Keratinocyte (primary cell): ENCODE measurements at regions not wholly inside any gene's neighbourhood (a gene's known extent, or its start where the extent isn't known, plus 50 kb on each side); places are given as distances from the start of the nearest gene placed in this dataset.

Experiments used
- DNase-seq: peaks from one replicate; pipeline ENCODE4 v3.0.0-alpha.2; 2011; ENCODE audit warnings: low read depth, missing footprints, low spot score
- FAIRE-seq: peaks from 2 replicates; lab custom pipeline; 2011; peaks lifted over from hg19 to GRCh38; lab: Jason Lieb, UNC
- H2AFZ ChIP-seq: 2 replicates; pipeline ENCODE4 v1.6.0; 2012; ENCODE audit warnings: low read length, control low read depth, inconsistent platforms; ENCODE audit not compliant: control insufficient read depth
- H3K27ac ChIP-seq: 2 replicates; pipeline ENCODE4 v1.5.1; 2011; ENCODE audit warnings: low read length; ENCODE audit not compliant: control insufficient read depth, insufficient read depth
- H3K27me3 ChIP-seq: 3 replicates; pipeline ENCODE4 v1.6.0; 2011; ENCODE audit warnings: low read length; ENCODE audit not compliant: control insufficient read depth, insufficient read depth; ENCODE audit errors: extremely low read depth
- H3K36me3 ChIP-seq, 2 experiments: 2 replicates in 1 of 2; 3 replicates in 1 of 2; pipeline ENCODE4 v1.5.1; 2011; ENCODE audit warnings: low read length in 2 of 2, mild to moderate bottlenecking in 1 of 2; ENCODE audit not compliant: control insufficient read depth in 2 of 2, insufficient read depth in 2 of 2; ENCODE audit errors: extremely low read depth in 1 of 2
- H3K4me1 ChIP-seq: 3 replicates; pipeline ENCODE4 v1.5.1; 2011; ENCODE audit warnings: low read length; ENCODE audit not compliant: control insufficient read depth, insufficient read depth; ENCODE audit errors: extremely low read depth
- H3K4me2 ChIP-seq: 3 replicates; pipeline ENCODE4 v1.6.0; 2011; ENCODE audit warnings: low read depth, low read length; ENCODE audit not compliant: control insufficient read depth, insufficient read depth; ENCODE audit errors: extremely low read depth
- H3K4me3 ChIP-seq, 3 experiments: fragments of 200-600 bp in 1 of 3; sonication (generic) in 1 of 3; 2 replicates in 2 of 3; 3 replicates in 1 of 3; pipeline ENCODE4 v1.5.1; 2011 to 2016; ENCODE audit warnings: low read length in 3 of 3, mild to moderate bottlenecking in 3 of 3, control low read depth in 2 of 3, inconsistent platforms in 1 of 3, low read depth in 1 of 3, mixed read lengths in 1 of 3, mixed run types in 1 of 3, moderate library complexity in 1 of 3; ENCODE audit not compliant: control insufficient read depth in 2 of 3, insufficient read depth in 2 of 3; ENCODE audit errors: extremely low read depth in 1 of 3
- H3K79me2 ChIP-seq: 2 replicates; pipeline ENCODE4 v1.6.0; 2012; ENCODE audit warnings: low read length; ENCODE audit not compliant: control insufficient read depth, insufficient read depth
- H3K9ac ChIP-seq: 3 replicates; pipeline ENCODE4 v1.6.0; 2011; ENCODE audit warnings: low read length; ENCODE audit not compliant: control insufficient read depth, insufficient read depth; ENCODE audit errors: extremely low read depth
- H3K9me1 ChIP-seq: 3 replicates; pipeline ENCODE4 v1.6.0; 2011; ENCODE audit warnings: low read length; ENCODE audit not compliant: control insufficient read depth, insufficient read depth; ENCODE audit errors: extremely low read depth
- H3K9me3 ChIP-seq: 2 replicates; pipeline ENCODE4 v1.5.1; 2012; ENCODE audit warnings: low read depth, low read length; ENCODE audit not compliant: control insufficient read depth
- H4K20me1 ChIP-seq: 3 replicates; pipeline ENCODE4 v1.6.0; 2011; ENCODE audit warnings: low read length; ENCODE audit not compliant: control insufficient read depth, insufficient read depth; ENCODE audit errors: extremely low read depth
- CTCF ChIP-seq, 3 experiments: IDR thresholded peaks in 1 of 3; conservative IDR thresholded peaks in 1 of 3; optimal IDR thresholded peaks in 1 of 3; 2 replicates in 2 of 3; 3 replicates in 1 of 3; pipeline versions ENCODE3 to v1.5.1; 2011; ENCODE audit warnings: low read length in 3 of 3, mild to moderate bottlenecking in 3 of 3, moderate library complexity in 2 of 3, control low read depth in 1 of 3, inconsistent platforms in 1 of 3; ENCODE audit not compliant: insufficient read depth in 2 of 3; ENCODE audit errors: extremely low read depth in 1 of 3
- EZH2 ChIP-seq: IDR thresholded peaks from one replicate; pipeline ENCODE4 v1.6.1; 2012; ENCODE audit warnings: inconsistent platforms, mild to moderate bottlenecking, low read length, moderate library complexity
- dilution Hi-C: fragments of 300-500 bp; cut with MboI; formaldehyde crosslinking; loops from one replicate; pipeline ENCODE4 v1.7.0; 2020; ENCODE audit warnings: low sequenced_read_pairs; ENCODE audit not compliant: extremely low pct_ligation_motif_present

DNA sequence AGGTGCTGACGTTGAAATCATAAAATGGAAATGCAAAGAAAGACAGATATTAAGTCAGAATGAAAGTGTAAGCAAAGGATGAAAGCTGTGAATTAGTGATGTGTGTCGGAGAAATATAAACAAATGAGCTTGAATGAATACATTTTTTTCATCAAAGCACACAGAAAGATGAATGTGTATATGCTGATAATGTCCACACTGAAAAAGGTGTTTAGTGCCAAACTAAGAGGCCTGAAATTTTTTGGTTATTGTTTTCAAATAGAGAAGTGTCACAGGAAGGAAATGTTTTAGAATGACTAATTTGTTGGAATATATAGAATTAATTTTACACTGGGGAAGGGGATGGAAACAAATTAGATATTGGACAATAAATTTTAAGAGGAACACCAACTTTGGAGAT lies 1217.6 kb downstream of the PCDH18 start:
- Histone ChIP-seq H3K36me3 (no peaks in the 10 kb centered on the region), H3K27ac (no peak overlapping the region), H3K9me3 (no peaks in the 10 kb centered on the region), H3K9me1 (no peaks in the 10 kb centered on the region), H4K20me1 (no peaks in the 10 kb centered on the region), H3K4me2 (no peak overlapping the region), H3K4me3 (no peak overlapping the region), H3K27me3 (no peaks in the 10 kb centered on the region), H2AFZ (no peak overlapping the region), H3K4me1 (peaks cover 5% of the 10 kb centered on the region), H3K79me2 (no peaks in the 10 kb centered on the region), H3K9ac (no peak overlapping the region)
- dilution Hi-C loops = no loop called here
- TF ChIP-seq EZH2 = no peak
- no peak for TF ChIP-seq CTCF (optimal IDR thresholded peaks at IDR 0.05 in 1 of 3, IDR thresholded peaks at IDR 0.05 in 1 of 3, conservative IDR thresholded peaks at IDR 0.05 in 1 of 3; ENCODE audit: extremely low read depth in 1 of 3, insufficient read depth in 2 of 3, low read length in 3 of 3)
- FAIRE-seq (no peak), DNase-seq (no peak)

DNA sequence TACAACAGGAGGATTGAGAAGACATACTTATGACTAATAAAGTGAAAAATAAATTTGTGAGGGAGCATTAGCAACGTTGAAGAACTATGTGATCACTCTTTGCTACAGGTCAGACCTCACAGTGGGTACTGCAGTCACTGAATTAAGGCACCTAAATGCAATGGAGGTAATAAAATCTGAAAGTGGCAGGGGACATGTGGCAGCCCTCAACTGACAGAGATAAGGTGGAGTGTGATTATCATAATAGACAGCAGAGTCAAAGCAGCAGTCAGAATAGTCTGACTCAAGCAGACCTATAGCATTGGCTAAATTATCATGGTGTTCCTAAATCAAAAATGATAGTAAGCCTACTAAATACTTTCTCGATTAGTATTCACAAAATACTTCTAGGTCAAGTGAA lies 1220.5 kb downstream of the PCDH18 start:
- no peak overlapping the region for H2AFZ ChIP-seq
- TF ChIP-seq CTCF (optimal IDR thresholded peaks at IDR 0.05 in 1 of 3, IDR thresholded peaks at IDR 0.05 in 1 of 3, conservative IDR thresholded peaks at IDR 0.05 in 1 of 3; ENCODE audit: extremely low read depth in 1 of 3, insufficient read depth in 2 of 3, low read length in 3 of 3) = no peak
- TF ChIP-seq EZH2 = no peak
- FAIRE-seq = no peak

More for the DNA sequence above, 1220.5 kb downstream of the PCDH18 start:
- Histone ChIP-seq H3K9ac (no peak overlapping the region), H3K4me1 (no peaks in the 10 kb centered on the region), H3K9me3 (no peaks in the 10 kb centered on the region), H3K79me2 (no peaks in the 10 kb centered on the region), H3K4me2 (no peak overlapping the region), H3K27me3 (no peaks in the 10 kb centered on the region), H3K9me1 (no peaks in the 10 kb centered on the region), H3K36me3 (no peaks in the 10 kb centered on the region), H3K27ac (no peak overlapping the region), H3K4me3 (no peak overlapping the region), H4K20me1 (no peaks in the 10 kb centered on the region)
- dilution Hi-C loops = no loop called here
- no peak for DNase-seq
